ENCODE measurements at regions not wholly inside any gene's neighbourhood (a gene's known extent, or its start where the extent isn't known, plus 50 kb on each side); places are given as distances from the start of the nearest gene placed in this dataset.

GRCh38 chr3:177694316-177694715 lies 497.0 kb upstream of the TBL1XR1 start:
- Mint-ChIP-seq H3K27ac (no peak overlapping the region), H3K27me3 (no peaks in the 10 kb centered on the region)

DNA sequence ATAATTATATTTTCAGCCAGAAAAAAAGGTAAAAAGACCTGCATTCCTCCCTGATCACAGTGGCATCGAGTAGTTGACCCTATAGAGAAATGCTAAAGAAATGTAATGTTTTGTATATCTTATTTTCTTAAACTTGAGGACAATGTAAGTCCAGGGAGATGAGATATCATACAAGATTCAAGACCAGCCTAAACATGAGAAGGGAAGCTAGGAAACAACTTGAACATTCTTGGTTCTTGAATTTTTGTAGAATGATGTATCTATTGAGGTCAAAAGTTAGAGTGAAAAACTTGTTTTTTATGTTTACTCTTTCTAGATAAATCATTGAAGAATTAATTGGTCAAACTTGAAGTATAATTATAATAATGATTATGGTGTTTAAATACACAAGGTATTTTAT lies 497.7 kb upstream of the TBL1XR1 start:
- no peak overlapping the region for H3K27ac ChIP-seq (ENCODE audit: low read depth in 1 of 2, low read length in 2 of 2)
- ChIA-PET CTCF (no interaction called here), POLR2A (no interaction called here)

More at GRCh38 chr3:177694316-177694715, 497.0 kb upstream of the TBL1XR1 start:
- DNase-seq = no peak
- no peaks in the 10 kb centered on the region for H3K36me3 ChIP-seq (ENCODE audit: insufficient read depth, low read length)
- H3K4me3 ChIP-seq (ENCODE audit: low read length) = no peak overlapping the region
- ATAC-seq (ENCODE audit: poor library complexity) = no peak
- no peak overlapping the region for H3K4me3 Mint-ChIP-seq
- H3K27ac ChIP-seq (ENCODE audit: low read depth in 1 of 2, low read length in 2 of 2) = no peak overlapping the region
- H3K4me1 ChIP-seq (ENCODE audit: insufficient read depth, low read length) = no peaks in the 10 kb centered on the region
- peaks cover 9% of the 10 kb centered on the region for H3K4me1 Mint-ChIP-seq (ENCODE audit: low read depth)
- no peak for TF ChIP-seq CTCF (IDR thresholded peaks at IDR 0.05)
- no peaks in the 10 kb centered on the region for H3K9me3 Mint-ChIP-seq
- H3K9me3 ChIP-seq (ENCODE audit: control insufficient read depth in 1 of 2, insufficient read depth in 1 of 2, low read length in 2 of 2) = no peaks in the 10 kb centered on the region
- POLR2A ChIA-PET = interaction anchor here (0.5 to 0.6 kb wide), 2 partner anchors 390 to 435 kb away, joined by 3 read pairs; no protein-coding TSS in a partner anchor
- H3K36me3 Mint-ChIP-seq (ENCODE audit: low read depth) = no peaks in the 10 kb centered on the region
- no peaks in the 10 kb centered on the region for H3K27me3 ChIP-seq (ENCODE audit: control insufficient read depth in 1 of 2, insufficient read depth in 2 of 2, low read length in 2 of 2)
- CTCF ChIA-PET = no interaction called here
- intact Hi-C loops (cut with DNase I, micrococcal nuclease) = no loop called here

DNA sequence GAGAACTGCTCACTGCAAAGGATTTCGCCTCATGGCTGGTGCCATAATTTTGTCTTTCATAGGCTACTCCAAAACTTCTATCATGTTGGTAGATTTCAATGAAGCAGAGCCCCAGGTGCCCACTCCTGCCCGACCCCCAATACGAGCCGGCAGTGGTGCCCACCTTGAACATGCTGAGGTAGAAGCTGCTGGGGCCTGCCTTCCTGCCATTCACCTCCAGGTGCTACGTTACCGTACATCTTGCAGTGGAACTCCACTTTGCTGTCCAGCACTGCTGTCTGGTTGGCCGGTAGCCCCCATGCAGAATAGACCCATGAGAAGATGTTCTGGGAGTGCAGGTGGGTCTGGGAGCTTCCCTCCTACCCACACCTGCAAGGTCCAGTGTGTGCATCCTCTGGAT lies 502.8 kb upstream of the TBL1XR1 start:
- POLR2A ChIA-PET = interaction anchor here (0.9 kb wide), 1 partner anchor 340 kb away, joined by 3 read pairs; no protein-coding TSS in a partner anchor
- Histone ChIP-seq H3K27me3 (ENCODE audit: control insufficient read depth in 1 of 2, insufficient read depth in 2 of 2, low read length in 2 of 2) (no peaks in the 10 kb centered on the region), H3K4me3 (ENCODE audit: low read length) (no peak overlapping the region), H3K27ac (ENCODE audit: low read depth in 1 of 2, low read length in 2 of 2) (no peak overlapping the region), H3K36me3 (ENCODE audit: insufficient read depth, low read length) (no peaks in the 10 kb centered on the region), H3K9me3 (ENCODE audit: control insufficient read depth in 1 of 2, insufficient read depth in 1 of 2, low read length in 2 of 2) (no peaks in the 10 kb centered on the region), H3K4me1 (ENCODE audit: insufficient read depth, low read length) (no peaks in the 10 kb centered on the region)
- Mint-ChIP-seq H3K9me3 (no peaks in the 10 kb centered on the region), H3K27me3 (no peaks in the 10 kb centered on the region), H3K4me1 (ENCODE audit: low read depth) (no peaks in the 10 kb centered on the region), H3K27ac (no peak overlapping the region), H3K36me3 (ENCODE audit: low read depth) (no peaks in the 10 kb centered on the region), H3K4me3 (no peak overlapping the region)
- intact Hi-C loops (cut with DNase I, micrococcal nuclease) = no loop called here
- ATAC-seq (ENCODE audit: poor library complexity) (no peak), DNase-seq (no peak)
- CTCF ChIA-PET = no interaction called here
- no peak for TF ChIP-seq CTCF (IDR thresholded peaks at IDR 0.05)

More for the DNA sequence above, 497.7 kb upstream of the TBL1XR1 start:
- no peak overlapping the region for H3K27ac Mint-ChIP-seq
- H3K4me3 Mint-ChIP-seq = no peak overlapping the region
- Histone ChIP-seq H3K27me3 (ENCODE audit: control insufficient read depth in 1 of 2, insufficient read depth in 2 of 2, low read length in 2 of 2) (no peaks in the 10 kb centered on the region), H3K4me1 (ENCODE audit: insufficient read depth, low read length) (no peaks in the 10 kb centered on the region), H3K4me3 (ENCODE audit: low read length) (no peak overlapping the region), H3K9me3 (ENCODE audit: control insufficient read depth in 1 of 2, insufficient read depth in 1 of 2, low read length in 2 of 2) (no peaks in the 10 kb centered on the region), H3K36me3 (ENCODE audit: insufficient read depth, low read length) (no peaks in the 10 kb centered on the region)
- TF ChIP-seq CTCF (IDR thresholded peaks at IDR 0.05) = no peak
- no peaks in the 10 kb centered on the region for H3K9me3 Mint-ChIP-seq
- H3K36me3 Mint-ChIP-seq (ENCODE audit: low read depth) = no peaks in the 10 kb centered on the region
- H3K27me3 Mint-ChIP-seq = no peaks in the 10 kb centered on the region
- peaks cover 9% of the 10 kb centered on the region for H3K4me1 Mint-ChIP-seq (ENCODE audit: low read depth)
- no peak for ATAC-seq (ENCODE audit: poor library complexity)
- no peak for DNase-seq
- intact Hi-C loops (cut with DNase I, micrococcal nuclease) = no loop called here
